Endodermal cell (in vitro differentiated cells): ENCODE measurements at regions not wholly inside any gene's neighbourhood (a gene's known extent, or its start where the extent isn't known, plus 50 kb on each side); places are given as distances from the start of the nearest gene placed in this dataset.
"Not testable (repeated sequence)": the region's sequence is repeated elsewhere in the genome, so short reads cannot be mapped to it uniquely, and the experiment has no call there.

ENCODE experiments used
- DNase-seq: peaks from one replicate; pipeline ENCODE4 v3.0.0-alpha.2; 2017
- H3K27ac ChIP-seq: 2 replicates; pipeline ENCODE4 v1.5.1; 2013; ENCODE audit warnings: mild to moderate bottlenecking, low read depth, low read length, moderate library complexity
- H3K27me3 ChIP-seq: 2 replicates; pipeline ENCODE4 v1.6.1; 2013; ENCODE audit warnings: mild to moderate bottlenecking, low read length, moderate library complexity; ENCODE audit not compliant: insufficient read depth, control insufficient read depth, poor library complexity, severe bottlenecking
- H3K36me3 ChIP-seq: 2 replicates; pipeline ENCODE4 v1.7.0; 2013; ENCODE audit warnings: mild to moderate bottlenecking, low read length, moderate library complexity; ENCODE audit not compliant: control insufficient read depth, insufficient read depth
- H3K4me1 ChIP-seq: one replicate; pipeline ENCODE4 v1.7.0; 2013; ENCODE audit warnings: low read length; ENCODE audit not compliant: control insufficient read depth, insufficient read depth
- H3K4me3 ChIP-seq: 2 replicates; pipeline ENCODE4 v1.5.1; 2013; ENCODE audit warnings: mild to moderate bottlenecking, low read length, moderate library complexity
- H3K9ac ChIP-seq: 2 replicates; pipeline ENCODE4 v1.6.1; 2013; ENCODE audit warnings: mild to moderate bottlenecking, low read length, moderate library complexity; ENCODE audit not compliant: poor library complexity, severe bottlenecking; ENCODE audit errors: extremely low read depth
- H3K9me3 ChIP-seq: 2 replicates; pipeline ENCODE4 v1.6.1; 2013; ENCODE audit warnings: mild to moderate bottlenecking, low read length, moderate library complexity; ENCODE audit not compliant: control insufficient read depth
- H3K27ac Mint-ChIP-seq: 2 replicates; pipeline ENCODE4 v1.8.0; 2020; ENCODE audit warnings: mixed read lengths
- H3K27me3 Mint-ChIP-seq: 2 replicates; pipeline ENCODE4 v1.8.0; 2021; ENCODE audit warnings: mild to moderate bottlenecking, mixed read lengths; ENCODE audit not compliant: insufficient read depth
- H3K36me3 Mint-ChIP-seq: 2 replicates; pipeline ENCODE4 v1.8.0; 2020; ENCODE audit warnings: low read depth, mixed read lengths
- H3K4me1 Mint-ChIP-seq: 2 replicates; pipeline ENCODE4 v1.8.0; 2020; ENCODE audit warnings: mixed read lengths
- H3K4me3 Mint-ChIP-seq: 2 replicates; pipeline ENCODE4 v1.8.0; 2020; ENCODE audit warnings: mild to moderate bottlenecking, moderate library complexity, mixed read lengths
- H3K9me3 Mint-ChIP-seq: 2 replicates; pipeline ENCODE4 v1.8.0; 2020; ENCODE audit warnings: mild to moderate bottlenecking, mixed read lengths
- CTCF ChIP-seq: fragments of 200-600 bp; sonication (generic); conservative IDR thresholded peaks from 2 replicates; pipeline ENCODE4 v1.5.0; 2021; ENCODE audit warnings: antibody characterized with exemption, mild to moderate bottlenecking
- WGBS, 2 experiments: methylation state at CpG; one replicate each; pipeline versions ENCODE4 v1.1.5 to v1.1.7; 2013; ENCODE audit warnings: missing lambda C conversion rate in 2 of 2, mixed read lengths in 1 of 2; ENCODE audit not compliant: insufficient coverage in 1 of 2, insufficient read length in 1 of 2; 5-methylcytosine and 5-hydroxymethylcytosine counted together

DNA sequence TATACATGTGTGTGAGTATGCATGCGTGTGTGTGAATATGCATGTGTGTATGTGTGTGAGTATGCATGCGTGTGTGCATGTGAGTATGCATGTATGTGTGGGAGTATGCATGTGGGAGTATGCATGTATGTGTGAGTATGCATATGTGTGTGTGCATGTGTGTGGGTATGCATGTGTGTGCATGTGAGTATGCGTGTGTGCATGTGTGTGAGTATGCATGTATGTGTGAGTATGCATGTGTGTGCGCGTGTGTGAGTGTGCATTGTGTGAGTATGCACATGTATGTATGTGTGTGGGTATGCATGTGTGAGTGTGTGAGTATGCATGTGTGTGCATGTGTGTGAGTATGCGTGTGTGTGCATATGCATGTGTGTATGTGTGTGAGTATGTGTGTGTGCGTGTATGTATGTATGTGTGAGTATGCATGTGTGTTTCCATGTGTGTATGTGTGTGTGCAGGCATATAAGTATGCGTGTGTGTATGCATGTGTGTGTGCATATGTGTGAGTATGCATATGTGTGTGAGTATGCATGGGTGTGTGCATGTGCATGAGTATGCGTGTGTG is 97.9 kb upstream of the MED13L start:
- H3K36me3 ChIP-seq: no peaks in the 10 kb centered on the region
- no peak overlapping the region for H3K27ac Mint-ChIP-seq
- no peak overlapping the region for H3K4me3 ChIP-seq
- H3K4me1 ChIP-seq: peaks cover 3% of the 10 kb centered on the region
- H3K36me3 Mint-ChIP-seq: no peaks in the 10 kb centered on the region
- H3K27ac ChIP-seq: no peak overlapping the region
- no peak for TF ChIP-seq CTCF
- peaks cover 39% of the 10 kb centered on the region for H3K27me3 ChIP-seq
- no peaks in the 10 kb centered on the region for H3K9me3 ChIP-seq
- no peak for DNase-seq
- H3K4me1 Mint-ChIP-seq: peaks cover 24% of the 10 kb centered on the region
- no peaks in the 10 kb centered on the region for H3K9me3 Mint-ChIP-seq
- 84 to 88% methylated on average over 9 of the region's 9 CpGs for WGBS, 2 experiments
- no peak overlapping the region for H3K4me3 Mint-ChIP-seq
- H3K9ac ChIP-seq: no peak overlapping the region
- H3K27me3 Mint-ChIP-seq: peaks cover 81% of the 10 kb centered on the region

- peaks cover 31% of the 10 kb centered on the region for H3K4me1 Mint-ChIP-seq
Observed at GRCh38 chr12:116376354-116377193, 99.1 kb upstream of the MED13L start.

GRCh38 chr12:116377194-116377571 is 99.7 kb upstream of the MED13L start:
- H3K27ac Mint-ChIP-seq, H3K9me3 Mint-ChIP-seq, H3K9me3 ChIP-seq, DNase-seq, H3K9ac ChIP-seq, H3K4me1 ChIP-seq, H3K36me3 Mint-ChIP-seq, H3K27ac ChIP-seq, H3K36me3 ChIP-seq, H3K4me3 Mint-ChIP-seq, H3K4me3 ChIP-seq: not testable (repeated sequence)
- Mint-ChIP-seq H3K27me3 (peaks cover 79% of the 10 kb centered on the region), H3K4me1 (peaks cover 38% of the 10 kb centered on the region)
- WGBS, 2 experiments: 91 to 94% methylated on average over 5 to 6 of the region's 6 CpGs
- H3K27me3 ChIP-seq: peaks cover 39% of the 10 kb centered on the region

More at GRCh38 chr12:116376354-116377193, 99.1 kb upstream of the MED13L start:
- Mint-ChIP-seq H3K9me3 (no peaks in the 10 kb centered on the region), H3K27ac (no peak overlapping the region), H3K27me3 (peaks cover 77% of the 10 kb centered on the region), H3K4me3 (no peak overlapping the region), H3K36me3 (no peaks in the 10 kb centered on the region)
- Histone ChIP-seq H3K4me1 (peaks cover 10% of the 10 kb centered on the region), H3K9me3 (no peaks in the 10 kb centered on the region), H3K4me3 (peak overlapping the region; percentile 74), H3K27ac (no peak overlapping the region), H3K9ac (no peak overlapping the region), H3K27me3 (peaks cover 39% of the 10 kb centered on the region), H3K36me3 (no peaks in the 10 kb centered on the region)
- DNase-seq: no peak
- no peak for TF ChIP-seq CTCF
- WGBS, 2 experiments: 43 to 58% methylated on average over 10 to 11 of the region's 11 CpGs
